GM21360 (cell line): ENCODE measurements at regions not wholly inside any gene's neighbourhood (a gene's known extent, or its start where the extent isn't known, plus 50 kb on each side); places are given as distances from the start of the nearest gene placed in this dataset.

Experiments used
- ATAC-seq: cut with Tn5 transposase; IDR thresholded peaks from one replicate; pipeline ENCODE4 v1.9.1; 2021; ENCODE audit warnings: mild to moderate bottlenecking, moderate library complexity; ENCODE audit not compliant: unreplicated experiment

GRCh38 chr5:169356811-169357210 is 55.9 kb upstream of the SLIT3 start:
- no peak for ATAC-seq

GRCh38 chr5:169356181-169356580 is 55.2 kb upstream of the SLIT3 start:
- no peak for ATAC-seq

GRCh38 chr5:169354921-169355320 is 54.0 kb upstream of the SLIT3 start:
- ATAC-seq = no peak

GRCh38 chr5:169354263-169354662 is 53.3 kb upstream of the SLIT3 start:
- no peak for ATAC-seq

- no peak for ATAC-seq
These were observed 52.0 kb upstream of the SLIT3 start for GRCh38 chr5:169352901-169353300.

- no peak for ATAC-seq
These were observed 50.8 kb upstream of the SLIT3 start for GRCh38 chr5:169351721-169352120.

- no peak for ATAC-seq
These were observed 49.9 kb upstream of the SLIT3 start for GRCh38 chr5:169350759-169351240.
